Thymus (tissue), 11 donors: ENCODE measurements at regions not wholly inside any gene's neighbourhood (a gene's known extent, or its start where the extent isn't known, plus 50 kb on each side); places are given as distances from the start of the nearest gene placed in this dataset.

Experiments used
- DNase-seq, 9 donors: peaks; one replicate each; pipeline ENCODE4 v3.0.0-alpha.2; 2013; ENCODE audit warnings: low spot score in 9 of 9, low read depth in 6 of 9, missing footprints in 1 of 9
- H3K27ac ChIP-seq, 2 donors: one replicate each; pipeline ENCODE4 v1.5.1; 2013; ENCODE audit warnings: control low read depth in 1 of 2, low read depth in 1 of 2, low read length in 1 of 2, mild to moderate bottlenecking in 1 of 2, moderate library complexity in 1 of 2
- H3K27me3 ChIP-seq, 2 donors: one replicate each; pipeline ENCODE4 v1.5.1; 2013; ENCODE audit warnings: low read length in 1 of 2; ENCODE audit not compliant: control insufficient read depth in 2 of 2, insufficient read depth in 1 of 2
- H3K36me3 ChIP-seq, 2 donors: one replicate each; pipeline ENCODE4 v1.5.1; 2013; ENCODE audit warnings: low read length in 1 of 2, mild to moderate bottlenecking in 1 of 2, moderate library complexity in 1 of 2; ENCODE audit not compliant: control insufficient read depth in 2 of 2, insufficient read depth in 2 of 2
- H3K4me1 ChIP-seq, 2 donors: one replicate each; pipeline ENCODE4 v1.5.1; 2013; ENCODE audit warnings: low read length in 2 of 2; ENCODE audit not compliant: control insufficient read depth in 2 of 2, insufficient read depth in 2 of 2
- H3K4me3 ChIP-seq, 2 donors: one replicate each; pipeline ENCODE4 v1.5.1; 2013; ENCODE audit warnings: low read length in 2 of 2, control low read depth in 1 of 2, mild to moderate bottlenecking in 1 of 2
- H3K9me3 ChIP-seq, 2 donors: one replicate each; pipeline ENCODE4 v1.5.1; 2013; ENCODE audit warnings: low read length in 1 of 2, mild to moderate bottlenecking in 1 of 2; ENCODE audit not compliant: control insufficient read depth in 2 of 2, insufficient read depth in 1 of 2
- WGBS: extraction: QIAGEN DNeasy Blood & Tissue Kit; methylation state at CpG from one replicate; pipeline ENCODE4 v1.1.7; 2013; 5-methylcytosine and 5-hydroxymethylcytosine counted together
- donor health status: healthy.

GRCh38 chr3:147740928-147741327 is 331.8 kb downstream of the ZIC1 start:
- H3K4me3 ChIP-seq, result no peak overlapping the region
- no peaks in the 10 kb centered on the region for H3K9me3 ChIP-seq
- H3K4me1 ChIP-seq, result no peaks in the 10 kb centered on the region
- no peaks in the 10 kb centered on the region for H3K27me3 ChIP-seq
- no peaks in the 10 kb centered on the region for H3K36me3 ChIP-seq
- no peak overlapping the region for H3K27ac ChIP-seq
- DNase-seq, result no peak
- 91% methylated on average over 1 of the region's 1 CpG for WGBS

GRCh38 chr3:147744967-147745366 is 335.8 kb downstream of the ZIC1 start:
- Histone ChIP-seq H3K27ac (no peak overlapping the region), H3K27me3 (no peaks in the 10 kb centered on the region), H3K4me3 (no peak overlapping the region), H3K9me3 (no peaks in the 10 kb centered on the region), H3K4me1 (no peaks in the 10 kb centered on the region), H3K36me3 (no peaks in the 10 kb centered on the region)
- no peak for DNase-seq
- 80% methylated on average over 2 of the region's 2 CpGs for WGBS

- Histone ChIP-seq H3K9me3 (no peaks in the 10 kb centered on the region), H3K4me1 (no peaks in the 10 kb centered on the region), H3K27ac (no peak overlapping the region), H3K4me3 (no peak overlapping the region), H3K36me3 (no peaks in the 10 kb centered on the region), H3K27me3 (no peaks in the 10 kb centered on the region)
- 94% methylated on average over 3 of the region's 3 CpGs for WGBS
- no peak for DNase-seq
Measured at GRCh38 chr3:147755310-147755709, 346.1 kb downstream of the ZIC1 start.

GRCh38 chr3:147756476-147756875 is 347.3 kb downstream of the ZIC1 start:
- Histone ChIP-seq H3K9me3 (no peaks in the 10 kb centered on the region), H3K4me3 (no peak overlapping the region), H3K36me3 (no peaks in the 10 kb centered on the region), H3K27me3 (no peaks in the 10 kb centered on the region), H3K27ac (no peak overlapping the region), H3K4me1 (no peaks in the 10 kb centered on the region)
- no peak for DNase-seq
- 83% methylated on average over 3 of the region's 3 CpGs for WGBS

- no peaks in the 10 kb centered on the region for H3K9me3 ChIP-seq
- H3K4me1 ChIP-seq, result no peaks in the 10 kb centered on the region
- H3K36me3 ChIP-seq, result no peaks in the 10 kb centered on the region
- H3K27me3 ChIP-seq, result no peaks in the 10 kb centered on the region
- no peak overlapping the region for H3K27ac ChIP-seq
- WGBS, result 92% methylated on average over 3 of the region's 3 CpGs
- no peak for DNase-seq
- no peak overlapping the region for H3K4me3 ChIP-seq
Measured at GRCh38 chr3:147757866-147758265, 348.7 kb downstream of the ZIC1 start.

- no peak overlapping the region for H3K4me3 ChIP-seq
- H3K9me3 ChIP-seq, result no peaks in the 10 kb centered on the region
- no peaks in the 10 kb centered on the region for H3K27me3 ChIP-seq
- WGBS, result 92% methylated on average over 2 of the region's 2 CpGs
- no peaks in the 10 kb centered on the region for H3K36me3 ChIP-seq
- no peaks in the 10 kb centered on the region for H3K4me1 ChIP-seq
- no peak overlapping the region for H3K27ac ChIP-seq
- no peak for DNase-seq
Measured at GRCh38 chr3:147758771-147759170, 349.6 kb downstream of the ZIC1 start.

- no peak for DNase-seq
- H3K36me3 ChIP-seq, result no peaks in the 10 kb centered on the region
Measured at GRCh38 chr3:147760085-147760484, 350.9 kb downstream of the ZIC1 start.

GRCh38 chr3:147760941-147761340 is 351.8 kb downstream of the ZIC1 start:
- Histone ChIP-seq H3K4me1 (no peaks in the 10 kb centered on the region), H3K27me3 (no peaks in the 10 kb centered on the region), H3K9me3 (no peaks in the 10 kb centered on the region), H3K36me3 (no peaks in the 10 kb centered on the region), H3K4me3 (no peak overlapping the region), H3K27ac (no peak overlapping the region)
- no peak for DNase-seq
- WGBS, result 74% methylated on average over 2 of the region's 2 CpGs

More at GRCh38 chr3:147760085-147760484, 350.9 kb downstream of the ZIC1 start:
- H3K9me3 ChIP-seq, result no peaks in the 10 kb centered on the region
- WGBS, result 91% methylated on average over 1 of the region's 1 CpG
- no peak overlapping the region for H3K27ac ChIP-seq
- H3K4me3 ChIP-seq, result no peak overlapping the region
- no peaks in the 10 kb centered on the region for H3K4me1 ChIP-seq
- no peaks in the 10 kb centered on the region for H3K27me3 ChIP-seq

- Histone ChIP-seq H3K27ac (no peak overlapping the region), H3K4me3 (no peak overlapping the region), H3K4me1 (no peaks in the 10 kb centered on the region), H3K27me3 (no peaks in the 10 kb centered on the region), H3K9me3 (no peaks in the 10 kb centered on the region), H3K36me3 (no peaks in the 10 kb centered on the region)
- WGBS, result 84% methylated on average over 2 of the region's 2 CpGs
- DNase-seq, result no peak
Measured at GRCh38 chr3:147773116-147773630, 364.0 kb downstream of the ZIC1 start.

GRCh38 chr3:147775411-147775810 is 366.2 kb downstream of the ZIC1 start:
- DNase-seq, result no peak
- H3K9me3 ChIP-seq, result no peaks in the 10 kb centered on the region
- no peak overlapping the region for H3K4me3 ChIP-seq
- no peaks in the 10 kb centered on the region for H3K36me3 ChIP-seq
- H3K27me3 ChIP-seq, result no peaks in the 10 kb centered on the region
- no peak overlapping the region for H3K27ac ChIP-seq
- WGBS, result 76% methylated on average over 2 of the region's 2 CpGs
- H3K4me1 ChIP-seq, result no peaks in the 10 kb centered on the region
